Right lung (tissue), 2 donors: ENCODE measurements at regions not wholly inside any gene's neighbourhood (a gene's known extent, or its start where the extent isn't known, plus 50 kb on each side); places are given as distances from the start of the nearest gene placed in this dataset.

Source experiments
- DNase-seq, 2 donors: peaks; one replicate each; pipeline ENCODE4 v3.0.0-alpha.2; 2013

- no peak for DNase-seq
Observed at GRCh38 chr17:77636835-77637817, 321.4 kb upstream of the TNRC6C start.

- DNase-seq: no peak
Observed at GRCh38 chr17:77637818-77638575, 320.5 kb upstream of the TNRC6C start.

- DNase-seq: no peak
Observed at GRCh38 chr17:77640252-77640651, 318.3 kb upstream of the TNRC6C start.

GRCh38 chr17:77640916-77641605 is 317.4 kb upstream of the TNRC6C start:
- DNase-seq: no peak

GRCh38 chr17:77641718-77642117 is 316.8 kb upstream of the TNRC6C start:
- no peak for DNase-seq

GRCh38 chr17:77644181-77645071 is 314.1 kb upstream of the TNRC6C start:
- DNase-seq: no peak

- DNase-seq: peak in 1 of 2 donors; percentile 6
Observed at GRCh38 chr17:77645072-77646045, 313.1 kb upstream of the TNRC6C start.

- DNase-seq: no peak
Observed at GRCh38 chr17:77646046-77646430, 312.5 kb upstream of the TNRC6C start.

- no peak for DNase-seq
Observed at GRCh38 chr17:77647531-77647930, 311.0 kb upstream of the TNRC6C start.

GRCh38 chr17:77649717-77650211 is 308.7 kb upstream of the TNRC6C start:
- DNase-seq: no peak

GRCh38 chr17:77651988-77652387 is 306.5 kb upstream of the TNRC6C start:
- no peak for DNase-seq

GRCh38 chr17:77654296-77654695 is 304.2 kb upstream of the TNRC6C start:
- no peak for DNase-seq

- no peak for DNase-seq
Observed at GRCh38 chr17:77654850-77655249, 303.7 kb upstream of the TNRC6C start.

GRCh38 chr17:77656054-77656453 is 302.4 kb upstream of the TNRC6C start:
- no peak for DNase-seq

GRCh38 chr17:77657839-77658238 is 300.7 kb upstream of the TNRC6C start:
- no peak for DNase-seq

- no peak for DNase-seq
Observed at GRCh38 chr17:77660524-77660923, 298.0 kb upstream of the TNRC6C start.

- DNase-seq: no peak
Observed at GRCh38 chr17:77662833-77663232, 295.7 kb upstream of the TNRC6C start.

GRCh38 chr17:77664097-77664729 is 294.3 kb upstream of the TNRC6C start:
- DNase-seq: no peak

GRCh38 chr17:77665833-77666232 is 292.7 kb upstream of the TNRC6C start:
- no peak for DNase-seq
